ENCODE measurements at regions not wholly inside any gene's neighbourhood (a gene's known extent, or its start where the extent isn't known, plus 50 kb on each side); places are given as distances from the start of the nearest gene placed in this dataset.

DNA sequence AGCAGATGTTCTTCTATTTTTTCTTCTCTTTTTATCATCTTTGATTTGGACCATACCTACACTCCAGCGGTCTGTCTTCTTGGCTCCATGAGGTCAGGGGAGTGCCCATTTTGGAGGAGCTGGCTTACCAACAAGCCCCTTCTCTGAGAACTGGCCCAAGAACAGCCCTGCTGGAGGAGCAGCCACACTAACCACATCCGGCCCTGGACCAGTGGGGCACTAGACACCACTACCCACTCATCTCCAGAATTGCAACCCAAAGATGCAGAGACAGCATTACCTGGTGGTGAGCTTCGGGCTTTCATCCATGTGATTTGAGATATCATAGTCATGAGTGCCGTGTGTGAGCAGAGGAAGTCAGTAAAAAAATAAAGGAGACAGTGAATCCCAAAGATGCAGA, 599.4 kb upstream of the CDH4 start:
- DNase-seq: no peak

DNA sequence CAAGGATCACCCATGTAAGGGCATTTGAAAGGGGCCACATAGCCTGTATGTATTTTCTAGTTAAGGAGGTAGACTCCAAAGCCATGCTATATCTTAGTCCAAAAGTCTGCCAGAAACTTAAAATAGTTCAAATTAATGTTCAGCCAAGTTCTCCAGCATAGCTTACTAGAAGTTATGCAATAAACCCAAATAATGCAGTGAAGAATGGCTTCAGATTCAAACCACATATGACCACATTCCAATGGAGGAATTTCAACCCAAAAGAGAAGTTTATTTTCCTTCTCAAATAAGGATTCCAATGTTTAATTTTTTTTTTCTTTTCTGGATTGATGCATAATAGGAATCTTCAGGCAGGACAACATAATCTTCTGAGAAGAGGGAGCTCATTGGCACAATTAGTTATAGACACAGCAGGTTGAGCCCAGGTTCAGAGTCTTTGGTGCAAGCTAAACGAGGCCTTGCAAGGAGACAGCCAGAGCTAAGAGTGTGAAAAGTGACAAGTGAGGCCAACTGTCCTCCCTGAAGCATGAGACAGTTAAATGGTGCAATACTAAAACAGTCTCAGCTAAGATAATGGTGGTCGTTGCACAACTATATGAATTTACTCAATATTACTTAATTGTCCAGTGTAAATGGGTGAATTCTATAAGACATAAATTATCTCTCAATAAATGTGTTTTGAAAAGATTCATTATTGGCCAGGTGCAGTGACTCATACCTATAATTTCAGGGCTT, 598.8 kb upstream of the CDH4 start:
- DNase-seq: no peak

DNA sequence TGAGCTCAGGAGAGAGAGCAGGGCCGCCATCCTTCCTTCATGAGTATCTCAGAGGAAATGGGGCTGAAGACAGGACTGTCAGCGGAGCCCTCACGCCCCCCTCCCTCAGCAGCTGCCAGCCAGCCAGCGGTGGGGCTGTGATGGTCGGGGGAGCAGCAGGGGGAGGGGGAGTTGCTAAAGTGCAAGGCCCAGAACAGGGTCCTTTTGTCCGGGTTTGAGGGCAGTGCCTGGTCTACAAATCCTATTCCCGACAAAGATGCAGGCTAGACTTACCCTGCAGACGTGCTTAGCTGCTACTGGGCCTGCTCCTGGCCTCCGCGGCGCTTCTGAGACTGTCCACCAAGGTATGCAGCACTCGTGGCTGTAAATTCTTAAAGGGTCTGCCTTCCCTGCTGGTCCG, 593.4 kb upstream of the CDH4 start:
- no peak for DNase-seq

DNA sequence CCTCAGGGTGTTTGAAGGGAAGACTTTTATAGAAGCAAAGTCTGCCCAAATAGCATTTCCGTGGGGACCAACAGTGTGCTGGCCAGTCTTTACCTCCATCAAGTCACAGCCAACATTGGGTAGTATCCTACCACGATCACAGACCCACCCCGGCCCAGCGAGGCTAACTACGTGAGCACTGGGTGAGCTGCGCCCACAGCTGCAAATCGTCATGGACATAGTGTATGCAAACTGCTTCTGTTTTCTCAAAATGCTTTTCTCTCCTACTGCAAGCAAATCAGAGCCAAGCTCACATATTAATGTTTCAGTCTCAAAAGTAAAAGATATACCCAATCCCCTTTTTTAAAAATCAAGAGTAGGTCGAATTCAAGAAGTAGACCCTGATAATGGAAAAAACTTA, 592.8 kb upstream of the CDH4 start:
- no peak for DNase-seq

DNA sequence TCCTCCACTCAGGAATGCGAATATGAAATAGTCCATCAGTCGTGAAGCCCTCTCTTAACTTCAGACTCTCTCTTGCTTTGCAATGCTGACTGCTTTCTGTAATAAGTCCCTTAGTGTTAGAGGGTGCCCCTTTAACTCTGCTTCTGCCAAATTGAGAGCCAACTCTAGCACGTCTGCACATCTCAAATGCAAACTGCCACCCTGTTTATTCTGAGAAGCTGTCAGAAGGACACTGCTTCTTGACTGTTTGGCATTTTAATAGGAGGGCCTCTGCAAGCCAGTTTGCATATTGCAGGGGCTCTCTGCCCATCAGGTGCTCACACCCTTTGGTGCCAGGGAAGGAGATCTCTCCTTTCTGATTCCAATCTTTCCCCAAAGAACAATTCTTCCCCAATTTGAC, 589.8 kb upstream of the CDH4 start:
- no peak for DNase-seq

DNA sequence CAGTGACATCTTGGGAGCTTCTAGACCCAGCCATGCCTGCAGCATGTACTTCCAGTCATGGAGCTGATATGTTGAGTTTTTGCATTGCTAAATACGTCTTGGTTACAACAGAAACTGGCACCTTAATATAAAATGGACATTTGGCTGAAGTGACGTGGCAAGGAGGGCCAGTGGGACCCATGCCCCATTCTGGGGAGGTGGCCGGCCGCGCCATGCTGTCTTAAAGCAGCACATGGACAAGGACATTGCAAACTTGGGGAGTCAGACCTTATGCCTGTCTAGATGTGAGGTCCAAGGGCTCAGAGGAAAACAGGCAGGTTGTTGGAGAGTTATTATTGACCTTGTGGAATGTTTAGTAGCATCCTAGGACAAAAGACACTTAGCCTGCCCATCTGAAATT, 588.0 kb upstream of the CDH4 start:
- no peak for DNase-seq

DNA sequence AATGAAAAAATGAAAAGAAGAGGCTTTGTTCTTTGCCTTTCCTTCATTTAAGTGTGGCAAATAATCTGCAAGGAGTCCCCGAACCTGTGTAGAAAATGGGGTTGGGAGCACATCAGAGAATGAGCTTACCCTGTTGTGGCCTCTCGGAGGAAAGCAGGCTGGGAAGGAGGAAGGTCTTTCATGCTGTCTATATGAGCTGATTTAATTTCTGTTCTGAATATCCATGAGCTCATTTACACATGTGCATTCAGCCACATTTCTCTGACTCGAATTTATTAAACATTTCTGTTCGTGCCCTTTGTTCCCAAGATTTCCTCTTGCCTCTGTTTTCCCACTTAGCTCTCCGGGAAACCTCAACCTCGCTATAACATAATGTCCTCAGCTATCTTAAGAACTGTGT, 584.4 kb upstream of the CDH4 start:
- no peak for DNase-seq

DNA sequence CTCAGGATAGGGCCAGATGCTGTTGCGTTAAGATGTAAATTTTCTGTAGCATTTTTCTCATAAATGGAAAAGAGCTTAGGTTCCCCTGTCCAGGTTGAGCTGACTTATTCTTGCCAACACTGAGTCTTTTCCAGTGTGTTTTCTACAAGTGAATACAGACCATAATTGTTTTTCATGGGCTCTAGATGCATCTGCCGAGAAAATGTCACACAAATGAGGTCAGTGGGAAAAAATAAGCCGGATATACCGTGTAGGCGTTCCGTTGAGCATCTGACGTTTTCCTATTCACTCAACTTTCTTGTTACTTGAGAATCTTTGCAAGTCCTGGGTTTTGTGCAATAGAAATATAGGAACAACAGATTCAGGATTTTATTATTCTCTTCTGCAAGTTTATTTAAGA, 582.9 kb upstream of the CDH4 start:
- DNase-seq: no peak

DNA sequence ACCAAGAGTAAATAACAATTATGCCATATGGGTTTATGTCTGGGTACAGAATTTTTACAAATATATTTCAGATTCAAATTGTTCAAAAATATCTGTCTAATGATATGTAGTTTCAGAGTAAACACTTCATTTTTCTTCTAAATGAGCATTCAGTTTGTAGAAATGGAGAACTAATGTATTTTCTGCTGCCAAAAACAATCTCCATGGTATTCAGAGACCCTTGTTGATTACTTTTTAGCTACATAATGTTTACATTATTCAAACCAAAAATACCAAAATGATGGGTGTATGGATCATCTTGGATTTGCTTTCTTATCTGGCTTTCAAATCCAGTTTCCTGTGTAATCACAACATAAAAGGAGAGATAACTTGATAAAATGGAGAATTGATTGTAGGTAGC, 576.0 kb upstream of the CDH4 start:
- DNase-seq: no peak

DNA sequence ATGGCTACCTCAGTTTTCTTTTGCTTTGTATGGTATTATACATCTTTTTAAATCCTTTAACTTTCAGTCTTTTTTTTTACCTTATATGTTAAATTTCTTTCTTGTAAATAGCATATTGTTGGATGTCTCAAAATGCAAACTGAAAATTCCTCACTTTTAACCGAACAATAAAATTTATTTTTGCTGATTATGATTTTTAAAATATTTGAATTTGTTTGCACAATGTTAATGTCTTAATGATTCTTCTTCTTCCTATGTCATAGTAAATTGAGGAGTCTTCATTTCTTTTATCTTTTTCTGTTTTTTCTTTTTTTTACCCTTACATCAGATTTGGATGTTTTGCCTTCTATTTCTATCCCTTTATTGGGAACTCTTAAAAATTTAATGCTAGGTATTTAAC, 574.2 kb upstream of the CDH4 start:
- no peak for DNase-seq

DNA sequence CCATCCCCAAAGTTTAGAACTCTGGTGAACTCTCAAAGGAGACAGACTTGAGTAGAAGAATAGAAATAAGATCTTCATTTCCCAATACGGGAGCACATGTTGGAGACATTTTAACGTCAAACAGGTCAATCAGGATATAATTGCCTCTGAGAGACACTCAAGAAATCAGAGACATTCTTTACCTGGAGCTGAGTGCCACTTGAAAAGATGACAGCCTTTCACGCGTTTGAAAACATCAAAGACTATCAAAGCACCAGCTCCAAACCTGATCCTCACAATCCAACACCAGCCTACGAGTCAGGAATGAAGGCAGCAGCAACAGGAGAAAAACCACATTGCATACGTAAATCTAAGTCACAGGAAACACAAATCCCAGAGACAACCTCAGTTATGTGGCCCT, 571.5 kb upstream of the CDH4 start:
- no peak for DNase-seq

DNA sequence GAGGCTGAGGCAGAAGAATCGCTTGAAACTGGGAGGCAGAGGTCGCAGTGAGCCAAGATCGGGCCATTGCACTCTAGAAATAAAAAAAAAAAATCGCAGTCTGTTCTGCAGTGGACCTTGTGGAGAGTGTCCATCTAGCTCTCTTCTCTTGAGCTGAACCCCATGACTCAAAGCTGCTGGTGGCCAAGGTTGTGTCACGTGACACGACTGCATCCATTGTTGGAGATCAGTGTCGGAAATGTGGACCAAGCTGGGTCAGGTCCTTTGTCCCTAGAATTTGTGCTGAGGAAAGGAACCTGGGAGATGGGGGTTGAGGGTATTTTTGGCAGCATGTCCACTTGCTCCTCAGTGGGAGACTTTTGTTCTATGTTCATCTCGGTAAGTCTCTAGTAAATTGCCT, 564.8 kb upstream of the CDH4 start:
- DNase-seq: no peak

DNA sequence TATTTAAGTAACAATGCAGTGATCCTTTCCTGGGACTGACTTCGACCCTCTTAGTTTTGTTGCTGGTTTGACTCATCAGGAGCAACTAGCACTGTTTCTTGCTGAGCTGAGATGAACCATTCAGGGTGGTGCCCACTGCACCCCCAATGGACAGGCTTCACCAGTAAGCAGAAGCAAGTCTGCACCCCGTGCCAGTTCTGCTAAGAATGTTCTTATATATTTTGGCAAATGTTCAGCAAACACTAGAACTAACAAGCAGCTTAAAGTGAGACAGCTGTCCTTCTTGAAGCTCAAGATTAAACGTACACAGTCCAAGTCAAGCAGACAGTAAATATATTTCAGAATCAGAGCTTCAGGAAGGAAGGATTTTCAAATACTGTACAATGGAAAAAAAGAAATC, 561.3 kb upstream of the CDH4 start:
- no peak for DNase-seq

DNA sequence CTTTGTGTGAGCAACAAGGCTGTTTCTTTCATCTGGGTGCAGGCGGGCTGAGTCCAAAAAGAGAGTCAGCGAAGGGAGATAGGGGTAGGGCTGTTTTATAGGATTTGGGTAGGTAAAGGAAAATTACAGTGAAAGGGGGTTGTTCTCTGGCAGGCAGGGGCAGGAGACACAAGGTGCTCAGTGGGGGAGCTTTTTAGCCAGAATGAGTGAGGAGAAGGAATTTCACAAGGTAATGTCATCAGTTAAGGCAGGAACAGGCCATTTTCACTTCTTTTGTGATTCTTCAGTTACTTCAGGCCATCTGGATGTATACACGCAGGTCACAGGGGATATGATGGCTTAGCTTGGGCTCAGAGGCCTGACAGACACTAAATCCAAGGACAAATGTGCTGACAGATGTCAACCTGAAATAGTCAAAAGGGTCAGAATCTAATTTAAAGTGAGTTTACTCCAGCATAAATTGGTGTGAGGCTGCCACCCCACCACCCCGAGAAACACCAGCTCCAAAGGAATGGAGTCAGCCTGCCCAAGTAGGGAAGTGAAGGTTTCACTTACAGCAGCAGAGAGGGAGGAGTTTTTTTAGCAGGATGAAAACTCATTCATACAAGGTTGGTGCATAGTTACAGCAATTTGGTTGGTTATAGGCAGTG, 560.0 kb upstream of the CDH4 start:
- no peak for DNase-seq

DNA sequence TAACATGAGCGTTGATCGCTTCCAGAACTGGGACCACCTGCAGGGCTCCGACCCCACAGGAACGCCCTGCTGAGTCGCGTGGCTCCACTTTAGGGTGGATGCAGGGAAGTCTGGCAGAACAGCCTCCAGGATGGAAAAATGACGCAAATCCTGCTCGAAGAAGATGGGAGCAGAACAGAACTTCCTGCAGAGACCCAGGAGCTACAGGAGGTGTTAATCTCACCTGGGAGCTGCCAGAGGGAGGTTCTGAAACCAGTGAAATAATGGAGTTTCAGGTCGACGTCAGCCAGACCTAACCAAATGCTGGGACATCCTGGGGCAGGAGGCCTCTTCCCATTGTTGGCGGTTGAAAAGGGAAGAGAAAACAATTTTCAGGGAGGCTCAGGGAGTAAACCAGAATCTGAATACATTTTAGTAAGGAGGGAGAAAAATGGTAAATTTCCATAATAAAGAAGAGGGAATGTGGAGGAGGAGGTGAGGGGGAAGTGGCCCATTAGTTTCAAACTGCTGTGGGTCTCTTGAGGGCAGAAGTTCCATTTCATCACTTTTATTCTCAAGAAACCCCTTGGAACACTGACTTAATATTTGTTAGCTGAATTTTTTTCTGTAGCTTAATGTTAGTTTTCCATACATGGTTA, 558.4 kb upstream of the CDH4 start:
- DNase-seq: no peak

DNA sequence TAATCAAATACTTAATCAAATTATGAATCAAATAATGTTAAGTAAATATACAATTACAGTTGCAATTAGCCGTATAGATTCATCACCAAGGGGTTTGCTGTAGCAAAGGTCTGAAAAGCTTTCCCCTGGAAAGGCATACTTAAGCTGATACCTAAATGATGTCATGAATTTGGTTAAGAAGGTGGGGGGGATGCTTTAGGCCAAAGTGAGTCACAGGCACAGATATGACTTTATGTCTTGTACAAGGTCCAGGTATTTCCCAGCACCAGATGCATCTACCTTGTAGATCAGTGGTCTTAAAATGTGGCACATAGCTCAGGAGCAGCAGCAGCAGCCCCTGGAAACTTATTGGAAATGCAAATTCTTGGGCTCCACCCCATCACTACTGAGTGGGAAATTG, 557.3 kb upstream of the CDH4 start:
- DNase-seq: no peak

DNA sequence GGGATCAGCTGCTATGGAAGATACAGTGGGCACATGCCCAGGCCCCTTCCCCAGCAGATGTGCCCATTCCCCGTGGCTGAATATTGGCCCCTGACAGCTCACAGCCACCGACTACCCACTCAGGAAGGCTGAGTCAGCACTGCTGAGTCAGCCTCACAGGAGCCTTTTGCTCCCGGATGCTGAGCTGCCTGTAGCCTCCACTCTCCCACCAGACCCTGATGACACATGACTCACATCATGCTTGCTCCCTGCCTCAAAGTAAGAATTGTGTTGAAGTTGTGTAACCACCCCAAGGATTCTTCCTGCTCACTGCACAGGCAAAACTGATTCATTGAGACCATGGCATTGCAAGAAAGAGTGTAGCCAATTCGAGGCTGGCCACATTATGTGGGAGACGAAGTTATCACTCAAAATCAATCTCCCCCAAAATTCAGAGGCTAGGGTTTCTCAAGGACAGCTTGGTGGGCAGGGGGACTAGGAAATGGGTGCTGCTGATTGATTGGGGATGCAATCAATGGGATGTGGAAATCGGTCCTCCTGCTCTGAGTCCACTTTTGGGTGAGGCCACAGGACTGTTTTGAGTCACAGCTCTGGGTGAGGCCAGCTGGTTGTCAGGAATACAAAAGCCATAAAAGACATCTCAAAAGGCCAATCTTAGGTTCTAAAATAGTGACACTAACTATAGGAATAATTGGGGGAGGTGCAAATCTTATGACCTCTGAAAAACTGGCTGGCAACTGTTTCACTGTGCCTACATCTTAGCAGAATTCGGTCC, 556.6 kb upstream of the CDH4 start:
- DNase-seq: no peak

DNA sequence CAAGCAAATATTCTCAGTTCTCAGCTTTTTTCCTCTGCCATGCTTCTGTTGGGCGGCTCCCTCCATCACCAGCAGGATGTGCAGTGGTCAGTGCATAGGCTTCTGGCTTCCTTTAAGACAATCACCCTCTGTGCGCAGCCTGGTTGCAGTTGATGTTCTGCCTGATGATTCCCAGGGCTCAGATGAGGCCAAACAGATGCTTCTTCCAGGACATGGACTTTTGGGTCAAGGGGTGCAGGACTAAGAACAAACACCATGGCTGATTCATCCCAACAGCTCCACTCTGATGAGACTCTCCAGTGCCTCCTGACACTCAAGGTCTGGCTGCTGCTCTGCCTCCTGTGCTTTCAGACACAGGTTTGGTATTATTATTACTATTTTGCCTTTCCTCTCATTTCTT, 554.8 kb upstream of the CDH4 start:
- DNase-seq: no peak

DNA sequence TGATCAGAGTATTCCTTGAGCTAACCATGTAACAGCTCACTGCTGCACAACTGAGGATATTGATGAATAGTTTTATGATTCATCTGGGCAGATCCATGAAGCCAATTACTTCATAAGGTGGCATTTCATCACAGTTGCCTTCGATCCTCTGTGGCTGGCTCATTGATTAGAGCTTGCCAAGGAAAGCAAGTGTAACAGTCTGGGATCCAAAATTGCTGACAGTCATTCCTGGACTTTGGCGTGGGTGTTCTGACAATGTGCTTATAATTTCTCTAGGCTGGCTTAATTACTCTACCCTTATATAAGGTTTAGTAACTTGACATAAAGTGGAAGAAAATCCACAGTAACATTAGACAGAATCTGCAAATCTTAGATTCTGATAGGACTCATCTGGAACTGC, 551.3 kb upstream of the CDH4 start:
- DNase-seq: no peak

DNA sequence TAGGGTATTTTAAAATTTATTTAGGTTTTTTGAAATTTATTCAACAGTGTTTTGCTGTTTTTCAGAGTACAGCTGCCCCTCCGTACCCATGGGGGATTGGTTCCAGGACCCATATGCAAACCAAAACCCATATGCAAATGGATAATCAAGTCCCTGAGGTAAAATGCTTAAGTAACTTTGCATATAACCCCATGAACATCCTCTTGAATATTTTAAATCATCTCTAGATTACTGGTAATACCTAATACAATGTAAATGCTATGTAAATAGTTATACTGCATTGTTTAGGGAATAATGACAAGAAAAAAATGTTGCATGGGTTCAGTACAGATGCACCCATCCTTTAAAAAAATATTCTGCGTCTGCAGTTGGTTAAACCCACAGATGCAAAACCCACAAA, 547.9 kb upstream of the CDH4 start:
- no peak for DNase-seq

DNA sequence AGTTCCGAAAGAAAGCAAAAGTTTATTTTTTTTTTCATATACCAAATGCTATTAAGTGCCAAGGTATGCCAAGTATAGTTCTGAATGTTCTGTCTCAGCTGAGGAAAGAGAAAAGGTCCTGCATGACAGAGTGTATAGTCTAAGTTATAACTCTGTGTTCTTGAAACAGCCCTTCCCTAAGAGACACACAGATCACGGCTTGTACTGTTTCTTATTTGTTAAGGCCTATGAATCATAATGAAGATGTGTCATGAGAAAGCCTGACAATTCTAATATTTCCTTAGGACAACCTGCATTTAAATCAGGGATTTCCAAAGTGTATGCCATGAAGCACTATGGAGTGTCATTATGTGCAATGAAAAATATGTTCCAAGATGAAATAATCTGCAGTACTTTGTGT, 538.7 kb upstream of the CDH4 start:
- DNase-seq: no peak

DNA sequence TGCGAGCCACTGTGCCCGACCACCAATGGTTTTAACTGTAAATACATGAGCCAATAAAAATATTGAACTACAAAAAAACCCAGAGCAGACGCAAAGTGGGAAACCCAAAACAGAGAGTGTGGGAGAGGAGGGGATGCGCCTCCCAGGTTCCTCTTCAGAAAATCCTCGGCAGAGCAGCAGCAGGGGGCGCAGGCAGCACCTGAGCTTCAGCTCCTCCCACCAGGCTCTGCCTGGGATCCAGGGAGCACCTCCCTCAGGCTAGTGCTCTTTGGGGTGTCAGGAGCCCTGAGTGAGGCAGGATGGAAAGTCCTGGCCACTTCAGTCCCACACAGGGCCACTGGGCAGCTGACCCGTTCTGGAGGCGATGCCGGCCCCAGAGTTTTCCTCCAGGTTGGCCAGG, 536.9 kb upstream of the CDH4 start:
- DNase-seq: no peak

DNA sequence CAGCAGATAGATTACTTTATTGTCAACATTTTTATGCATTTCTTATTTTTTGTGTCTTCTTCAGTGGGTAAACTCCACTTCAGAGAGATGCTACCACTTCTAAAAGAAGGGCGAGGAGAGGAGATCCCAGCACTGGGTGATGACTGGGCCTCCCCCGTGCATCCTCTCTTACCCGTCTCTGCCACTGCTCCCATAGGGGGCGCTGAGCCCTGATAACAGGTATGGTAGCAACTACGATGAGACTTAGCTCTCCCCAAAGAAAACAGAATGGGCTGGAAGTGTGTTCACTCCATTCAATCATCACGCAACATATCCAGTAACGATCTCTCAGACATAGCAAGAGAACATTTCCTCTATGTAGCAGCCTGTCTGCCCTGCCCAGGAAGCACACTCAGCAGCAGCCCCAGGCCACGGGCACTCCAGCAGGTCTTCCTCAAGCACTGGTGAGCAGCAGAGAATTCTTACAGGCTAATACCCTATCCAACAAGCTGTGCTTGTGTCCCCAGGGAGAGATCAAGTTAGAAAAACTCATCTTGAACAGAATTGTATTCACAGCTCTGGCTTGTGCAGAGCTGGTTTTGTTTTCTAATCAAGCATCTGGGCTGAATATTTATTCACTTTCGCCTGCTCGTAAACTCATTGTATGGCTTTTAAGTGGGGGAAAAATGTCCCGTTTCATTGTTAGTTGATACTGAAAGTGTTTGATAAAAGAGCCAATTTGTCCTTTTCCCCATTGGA, 533.1 kb upstream of the CDH4 start:
- no peak for DNase-seq
